Neuronal stem cell (in vitro differentiated cells): ENCODE measurements at regions not wholly inside any gene's neighbourhood (a gene's known extent, or its start where the extent isn't known, plus 50 kb on each side); places are given as distances from the start of the nearest gene placed in this dataset.

Experiments
- DNase-seq: peaks from one replicate; pipeline ENCODE4 v3.0.0-alpha.2; 2013; ENCODE audit warnings: low spot score
- H2AFZ ChIP-seq: one replicate; pipeline ENCODE4 v1.6.1; 2013; ENCODE audit warnings: mild to moderate bottlenecking, low read length, inconsistent platforms
- H2AK5ac ChIP-seq: 2 replicates; pipeline ENCODE4 v1.6.1; 2013; ENCODE audit warnings: low read depth, mild to moderate bottlenecking, inconsistent platforms, low read length, moderate library complexity, mixed read lengths
- H2BK120ac ChIP-seq: 2 replicates; pipeline ENCODE4 v1.6.1; 2013; ENCODE audit warnings: low read depth, mild to moderate bottlenecking, inconsistent platforms, low read length, moderate library complexity, mixed read lengths
- H2BK12ac ChIP-seq: one replicate; pipeline ENCODE4 v1.6.1; 2013; ENCODE audit warnings: low read length, inconsistent platforms
- H2BK15ac ChIP-seq: 2 replicates; pipeline ENCODE4 v1.6.1; 2013; ENCODE audit warnings: mild to moderate bottlenecking, low read length, inconsistent platforms, mixed read lengths
- H2BK5ac ChIP-seq: one replicate; pipeline ENCODE4 v1.6.1; 2013; ENCODE audit warnings: inconsistent platforms, mild to moderate bottlenecking, low read length, moderate library complexity
- H3K14ac ChIP-seq: one replicate; pipeline ENCODE4 v1.6.1; 2013; ENCODE audit warnings: low read length, inconsistent platforms
- H3K18ac ChIP-seq: 2 replicates; pipeline ENCODE4 v1.6.1; 2013; ENCODE audit warnings: low read length, inconsistent platforms
- H3K23ac ChIP-seq: 2 replicates; pipeline ENCODE4 v1.6.1; 2013; ENCODE audit warnings: low read depth, mild to moderate bottlenecking, mixed read lengths, low read length, inconsistent platforms; ENCODE audit not compliant: poor library complexity
- H3K27ac ChIP-seq: replicated peaks from 3 replicates; pipeline ENCODE4 v1.5.1; 2013; ENCODE audit warnings: low read length, inconsistent platforms
- H3K27me3 ChIP-seq, 3 experiments: 2 replicates each; pipeline ENCODE4 v1.6.1; 2013; ENCODE audit warnings: low read length in 3 of 3, mild to moderate bottlenecking in 2 of 3, inconsistent platforms in 1 of 3, low read depth in 1 of 3, mixed read lengths in 1 of 3, moderate library complexity in 1 of 3; ENCODE audit not compliant: control insufficient read depth in 3 of 3, insufficient read depth in 3 of 3
- H3K36me3 ChIP-seq, 2 donors: replicated peaks in 1 of 2; 2 replicates each; pipeline ENCODE4 v1.6.1; 2013; ENCODE audit warnings: low read length in 2 of 2; ENCODE audit not compliant: control insufficient read depth in 2 of 2, insufficient read depth in 2 of 2
- H3K4ac ChIP-seq: 2 replicates; pipeline ENCODE4 v1.6.1; 2013; ENCODE audit warnings: inconsistent platforms, mild to moderate bottlenecking, low read length, moderate library complexity
- H3K4me1 ChIP-seq, 2 donors: 1 replicate in 1 of 2; 2 replicates in 1 of 2; pipeline ENCODE4 v1.6.1; 2013; ENCODE audit warnings: low read length in 2 of 2, low read depth in 1 of 2; ENCODE audit not compliant: control insufficient read depth in 2 of 2, insufficient read depth in 1 of 2
- H3K4me2 ChIP-seq: one replicate; pipeline ENCODE4 v1.6.1; 2013; ENCODE audit warnings: mild to moderate bottlenecking, low read length, inconsistent platforms; ENCODE audit not compliant: insufficient read depth, poor library complexity, severe bottlenecking
- H3K4me3 ChIP-seq, 2 donors: 2 replicates each; pipeline ENCODE4 v1.5.1; 2013; ENCODE audit warnings: low read length in 2 of 2, mild to moderate bottlenecking in 2 of 2, inconsistent platforms in 1 of 2, moderate library complexity in 1 of 2
- H3K79me1 ChIP-seq: one replicate; pipeline ENCODE4 v1.6.1; 2013; ENCODE audit warnings: low read depth, mild to moderate bottlenecking, inconsistent platforms, low read length, moderate library complexity
- H3K9ac ChIP-seq: one replicate; pipeline ENCODE4 v1.6.1; 2013; ENCODE audit warnings: mild to moderate bottlenecking, low read depth, low read length, inconsistent platforms; ENCODE audit not compliant: poor library complexity
- H3K9me3 ChIP-seq, 2 donors: replicated peaks in 1 of 2; 2 replicates each; pipeline versions ENCODE3 to v1.6.1; 2013; ENCODE audit warnings: low read length in 2 of 2, mild to moderate bottlenecking in 2 of 2, inconsistent platforms in 1 of 2, low read depth in 1 of 2, mixed read lengths in 1 of 2, moderate library complexity in 1 of 2; ENCODE audit not compliant: control insufficient read depth in 2 of 2, insufficient read depth in 1 of 2
- H4K8ac ChIP-seq: one replicate; pipeline ENCODE4 v1.6.1; 2013; ENCODE audit warnings: low read depth, mild to moderate bottlenecking, inconsistent platforms, low read length, moderate library complexity
- H4K91ac ChIP-seq: one replicate; pipeline ENCODE4 v1.6.1; 2013; ENCODE audit warnings: low read length, low read depth, mild to moderate bottlenecking, inconsistent platforms; ENCODE audit not compliant: poor library complexity
- WGBS, 2 donors: extraction: QIAGEN DNeasy Blood & Tissue Kit; methylation state at CpG; one replicate each; pipeline ENCODE4 v1.1.7; 2013; ENCODE audit warnings: missing lambda C conversion rate in 2 of 2, mixed read lengths in 1 of 2; ENCODE audit not compliant: insufficient read length in 2 of 2, insufficient replicate concordance in 1 of 2; ENCODE audit errors: extremely low coverage in 2 of 2; 5-methylcytosine and 5-hydroxymethylcytosine counted together

DNA sequence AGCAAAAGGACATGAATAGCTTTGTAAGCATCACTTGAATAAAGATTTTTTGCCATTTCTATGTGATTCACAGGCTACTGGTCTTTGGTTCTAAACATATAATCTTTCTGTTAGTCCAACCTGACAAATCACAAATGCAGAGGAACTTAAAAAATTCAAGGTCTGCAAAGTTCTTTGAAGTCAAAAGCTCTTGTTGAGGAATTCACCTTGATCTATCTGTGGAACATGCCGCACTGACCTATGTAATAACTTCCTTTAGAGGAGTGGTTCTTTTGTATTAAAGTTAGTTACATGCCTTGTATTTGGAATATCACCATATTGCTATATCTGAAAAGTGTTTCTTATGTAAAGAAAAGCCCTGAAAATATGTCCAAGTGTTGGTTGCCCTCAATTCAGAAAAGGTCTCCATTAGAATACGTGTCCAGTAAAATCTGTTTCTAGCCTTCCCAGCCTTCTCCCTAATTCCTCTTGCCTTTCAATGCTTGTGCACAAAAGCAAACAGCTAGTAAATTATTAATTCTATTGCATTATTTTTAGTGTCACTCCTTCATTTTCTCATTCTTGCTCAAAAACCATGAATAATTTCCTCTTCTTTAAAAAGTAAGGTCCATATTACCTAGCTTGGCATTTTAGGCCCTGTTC, 1192.8 kb downstream of the FLRT2 start:
- Histone ChIP-seq H3K4ac (no peak overlapping the region), H2BK15ac (no peak overlapping the region), H3K9ac (no peak overlapping the region), H2BK5ac (no peak overlapping the region), H3K4me3 (no peak overlapping the region), H3K14ac (no peak overlapping the region), H3K4me1 (no peaks in the 10 kb centered on the region), H2BK120ac (no peak overlapping the region), H3K27ac (no peak overlapping the region), H3K23ac (no peak overlapping the region), H2BK12ac (no peak overlapping the region), H3K79me1 (no peaks in the 10 kb centered on the region), H4K8ac (no peak overlapping the region), H3K4me2 (no peak overlapping the region), H2AFZ (no peak overlapping the region), H3K36me3 (no peaks in the 10 kb centered on the region), H4K91ac (no peak overlapping the region), H3K27me3 (no peaks in the 10 kb centered on the region), H3K18ac (no peak overlapping the region), H2AK5ac (no peak overlapping the region), H3K9me3 (no peaks in the 10 kb centered on the region)
- WGBS, 2 donors = no CpG with 5 or more reads among the region's 2 CpGs
- DNase-seq = no peak

DNA sequence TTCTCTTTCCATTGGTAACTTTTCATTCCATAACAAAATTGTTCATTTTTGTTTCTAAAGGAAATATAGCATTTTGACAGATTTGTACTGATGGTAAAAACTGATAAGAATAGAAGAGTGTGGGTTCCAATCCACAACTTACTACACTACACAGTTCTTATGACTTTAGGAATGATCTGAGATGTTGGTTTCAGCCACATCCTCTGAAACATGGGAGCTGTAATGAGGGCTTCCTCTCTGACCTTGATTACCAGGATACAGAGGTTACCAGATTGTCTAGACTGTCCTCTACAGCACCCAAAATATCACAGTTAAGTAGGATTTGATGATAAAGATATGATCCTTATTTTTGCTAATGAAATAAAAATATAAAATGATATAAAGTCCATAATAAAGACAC, 1184.6 kb downstream of the FLRT2 start:
- H3K14ac ChIP-seq = no peak overlapping the region
- no peaks in the 10 kb centered on the region for H3K9me3 ChIP-seq
- DNase-seq = no peak

DNA sequence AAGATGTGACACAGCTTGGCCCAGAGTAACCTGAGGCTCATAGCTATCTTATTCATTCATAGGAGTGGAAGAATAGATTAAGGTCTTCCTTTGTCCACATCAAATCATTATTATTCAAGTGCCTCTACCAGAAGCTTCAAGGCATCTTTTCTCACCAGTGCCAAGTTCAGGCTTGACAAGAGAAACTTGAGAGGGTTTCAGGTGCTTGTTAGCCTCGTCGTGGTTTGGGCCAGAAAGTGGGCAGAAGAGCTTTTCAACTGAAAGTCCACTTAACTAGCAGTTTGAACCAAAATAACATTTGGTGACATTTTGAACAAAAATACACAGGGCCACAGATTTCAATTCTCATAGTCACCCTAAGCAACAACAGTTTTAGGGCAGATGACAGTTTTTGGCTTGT, 1184.2 kb downstream of the FLRT2 start:
- Histone ChIP-seq H4K91ac (no peak overlapping the region), H3K9ac (no peak overlapping the region), H3K4me3 (no peak overlapping the region), H2BK12ac (no peak overlapping the region), H3K4me1 (no peaks in the 10 kb centered on the region), H3K36me3 (no peaks in the 10 kb centered on the region), H3K14ac (no peak overlapping the region), H3K27me3 (no peaks in the 10 kb centered on the region), H3K4me2 (no peak overlapping the region), H4K8ac (no peak overlapping the region), H3K4ac (no peak overlapping the region), H2BK15ac (no peak overlapping the region), H3K23ac (no peak overlapping the region), H3K27ac (no peak overlapping the region), H2AFZ (no peak overlapping the region), H2BK120ac (no peak overlapping the region), H3K79me1 (peaks cover 1% of the 10 kb centered on the region), H3K18ac (no peak overlapping the region), H2AK5ac (no peak overlapping the region), H2BK5ac (no peak overlapping the region), H3K9me3 (no peaks in the 10 kb centered on the region)
- no peak for DNase-seq
- no CpG with 5 or more reads among the region's 2 CpGs for WGBS, 2 donors

More for the DNA sequence above, 1184.6 kb downstream of the FLRT2 start:
- Histone ChIP-seq H3K27me3 (no peaks in the 10 kb centered on the region), H3K36me3 (no peaks in the 10 kb centered on the region), H2BK12ac (no peak overlapping the region), H3K4ac (no peak overlapping the region), H4K8ac (no peak overlapping the region), H3K4me2 (no peak overlapping the region), H4K91ac (no peak overlapping the region), H3K9ac (no peak overlapping the region), H2BK120ac (no peak overlapping the region), H3K4me3 (no peak overlapping the region), H3K18ac (no peak overlapping the region), H3K23ac (no peak overlapping the region), H3K4me1 (no peaks in the 10 kb centered on the region), H3K27ac (no peak overlapping the region), H2BK5ac (no peak overlapping the region), H2AK5ac (no peak overlapping the region), H2AFZ (no peak overlapping the region), H3K79me1 (peaks cover 1% of the 10 kb centered on the region), H2BK15ac (no peak overlapping the region)

DNA sequence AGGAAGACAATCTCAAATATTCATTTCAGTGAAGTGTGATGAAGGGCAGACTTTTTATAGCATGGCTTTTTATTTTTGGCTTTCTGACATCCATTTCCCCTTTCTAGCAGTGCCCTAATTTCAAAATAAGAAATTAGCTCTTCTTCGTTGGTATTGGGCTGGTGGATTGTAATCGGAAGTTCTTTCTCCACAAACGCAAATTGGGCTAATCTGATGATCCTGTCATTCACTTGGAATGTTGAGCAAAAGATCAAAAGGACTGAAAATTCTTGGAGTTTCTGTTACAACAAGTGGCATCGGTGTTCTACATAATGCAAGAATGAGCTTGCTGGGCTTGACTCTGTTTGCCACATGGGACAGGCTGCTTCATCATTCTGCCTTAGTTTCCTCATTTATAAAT, 1182.8 kb downstream of the FLRT2 start:
- Histone ChIP-seq H3K9ac (no peak overlapping the region), H3K9me3 (no peaks in the 10 kb centered on the region), H2BK5ac (no peak overlapping the region), H2BK120ac (no peak overlapping the region), H4K8ac (no peak overlapping the region), H3K18ac (no peak overlapping the region), H3K4me2 (no peak overlapping the region), H2AK5ac (no peak overlapping the region), H2BK12ac (no peak overlapping the region), H3K14ac (no peak overlapping the region), H3K27ac (no peak overlapping the region), H3K4ac (no peak overlapping the region), H3K4me3 (no peak overlapping the region), H3K4me1 (no peaks in the 10 kb centered on the region), H3K36me3 (no peaks in the 10 kb centered on the region), H3K79me1 (peaks cover 1% of the 10 kb centered on the region), H2BK15ac (no peak overlapping the region), H4K91ac (no peak overlapping the region), H3K27me3 (no peaks in the 10 kb centered on the region), H2AFZ (no peak overlapping the region), H3K23ac (no peak overlapping the region)
- no peak for DNase-seq
- WGBS, 2 donors = no CpG with 5 or more reads among the region's 4 CpGs
